Putamen (tissue), 1 donor: ENCODE measurements at regions not wholly inside any gene's neighbourhood (a gene's known extent, or its start where the extent isn't known, plus 50 kb on each side); places are given as distances from the start of the nearest gene placed in this dataset.
"Not testable (repeated sequence)": the region's sequence is repeated elsewhere in the genome, so short reads cannot be mapped to it uniquely, and the experiment has no call there.

Experiments used
- DNase-seq: peaks from one replicate; pipeline ENCODE4 v3.0.0-alpha.2; 2016; ENCODE audit warnings: low spot score

DNA sequence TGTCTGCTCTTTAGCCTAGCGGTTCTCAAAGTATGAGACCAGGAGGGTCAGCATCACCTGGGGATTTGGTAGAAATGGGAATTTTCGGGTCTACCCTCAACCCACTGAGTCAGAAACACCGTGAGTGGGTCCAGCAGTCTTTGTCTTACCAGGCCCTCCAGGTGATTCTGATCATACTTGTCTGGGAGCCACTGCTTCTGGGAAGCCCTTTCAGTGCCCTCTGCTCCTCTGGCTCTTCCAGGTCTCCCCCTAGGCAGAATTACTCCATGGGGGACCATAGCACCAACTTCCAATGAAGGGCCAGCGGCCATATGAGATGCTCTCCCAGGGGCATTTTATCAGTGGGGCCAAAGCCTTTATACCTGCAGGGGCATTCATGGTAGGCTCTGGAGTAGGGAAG is 81.0 kb upstream of the ETV3 start:
- no peak for DNase-seq

- DNase-seq = no peak
Observed at GRCh38 chr1:157218671-157219070, 80.5 kb upstream of the ETV3 start.

GRCh38 chr1:157217486-157217885 is 79.3 kb upstream of the ETV3 start:
- DNase-seq = no peak

GRCh38 chr1:157213836-157214235 is 75.6 kb upstream of the ETV3 start:
- DNase-seq = no peak

DNA sequence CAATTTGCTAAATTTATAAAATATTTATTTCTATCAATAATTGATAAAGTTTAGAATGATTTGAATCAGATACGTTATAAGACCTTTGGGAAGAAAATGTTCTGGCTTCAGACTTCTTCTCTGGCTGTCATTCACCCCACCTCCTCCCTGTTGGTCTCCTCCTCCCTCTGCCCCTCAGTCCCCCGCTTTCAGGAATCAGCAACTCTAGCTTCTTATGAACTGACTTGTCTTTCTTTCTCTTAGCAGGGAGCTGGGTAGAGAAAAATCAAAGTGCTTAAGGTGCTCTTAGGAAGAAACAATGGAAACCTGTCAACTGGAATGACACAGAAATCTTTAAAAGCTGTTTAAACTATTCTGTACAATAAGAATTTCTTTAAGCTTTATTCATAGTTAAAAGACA is 71.3 kb upstream of the ETV3 start:
- no peak for DNase-seq

DNA sequence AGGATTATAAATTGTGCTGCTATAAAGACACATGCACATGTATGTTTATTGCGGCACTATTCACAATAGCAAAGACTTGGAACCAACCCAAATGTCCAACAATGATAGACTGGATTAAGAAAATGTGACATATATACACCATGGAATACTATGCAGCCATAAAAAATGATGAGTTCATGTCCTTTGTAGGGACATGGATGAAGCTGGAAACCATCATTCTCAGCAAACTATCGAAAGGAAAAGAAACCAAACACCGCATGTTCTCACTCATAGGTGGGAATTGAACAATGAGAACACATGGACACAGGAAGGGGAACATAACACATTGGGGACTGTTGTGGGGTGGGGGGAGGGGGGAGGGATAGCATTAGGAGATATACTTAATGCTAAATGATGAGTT is 67.8 kb upstream of the ETV3 start:
- not testable (repeated sequence) for DNase-seq

DNA sequence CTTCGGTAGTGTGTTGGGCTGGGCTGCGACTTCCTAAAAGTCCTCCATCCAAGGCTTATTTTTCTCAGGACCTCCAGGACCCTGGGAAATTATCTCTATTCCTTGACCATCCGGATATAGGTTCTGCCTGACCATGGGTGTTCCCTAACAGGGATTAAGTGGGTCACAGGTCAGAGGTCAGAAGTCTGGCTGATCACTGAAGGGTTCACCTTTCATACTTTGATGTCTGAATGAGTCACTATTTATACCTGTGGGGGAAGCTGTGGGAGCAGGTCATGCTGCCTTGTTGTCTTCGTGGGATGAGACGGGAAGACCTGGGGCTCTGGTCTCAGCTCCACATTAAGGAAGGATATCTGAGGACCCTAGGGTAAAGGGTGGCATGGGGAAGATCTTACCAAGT is 65.0 kb upstream of the ETV3 start:
- DNase-seq = no peak

GRCh38 chr1:157202331-157202730 is 64.1 kb upstream of the ETV3 start:
- no peak for DNase-seq

DNA sequence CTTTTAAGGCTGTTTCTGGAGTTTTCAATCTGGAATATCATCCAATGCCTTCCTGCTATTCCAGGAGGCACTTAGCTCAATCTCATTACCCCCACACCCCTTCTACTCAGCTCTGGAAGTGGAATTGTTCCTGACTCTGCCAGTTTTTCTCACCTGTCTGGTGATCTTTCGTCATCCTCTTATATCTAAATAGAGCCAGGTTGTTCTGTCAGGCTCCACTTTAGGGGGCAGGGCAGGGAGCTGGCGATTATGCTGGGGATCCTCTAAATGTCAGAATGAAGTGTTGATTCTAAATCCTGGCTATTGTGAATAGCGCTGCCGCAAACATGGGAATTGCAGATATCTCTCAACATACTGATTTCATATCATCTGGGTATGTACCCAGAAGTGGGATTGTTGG is 63.6 kb upstream of the ETV3 start:
- DNase-seq = no peak

- no peak for DNase-seq
Observed at GRCh38 chr1:157200451-157200850, 62.3 kb upstream of the ETV3 start.

GRCh38 chr1:157199421-157199755 is 61.2 kb upstream of the ETV3 start:
- no peak for DNase-seq

DNA sequence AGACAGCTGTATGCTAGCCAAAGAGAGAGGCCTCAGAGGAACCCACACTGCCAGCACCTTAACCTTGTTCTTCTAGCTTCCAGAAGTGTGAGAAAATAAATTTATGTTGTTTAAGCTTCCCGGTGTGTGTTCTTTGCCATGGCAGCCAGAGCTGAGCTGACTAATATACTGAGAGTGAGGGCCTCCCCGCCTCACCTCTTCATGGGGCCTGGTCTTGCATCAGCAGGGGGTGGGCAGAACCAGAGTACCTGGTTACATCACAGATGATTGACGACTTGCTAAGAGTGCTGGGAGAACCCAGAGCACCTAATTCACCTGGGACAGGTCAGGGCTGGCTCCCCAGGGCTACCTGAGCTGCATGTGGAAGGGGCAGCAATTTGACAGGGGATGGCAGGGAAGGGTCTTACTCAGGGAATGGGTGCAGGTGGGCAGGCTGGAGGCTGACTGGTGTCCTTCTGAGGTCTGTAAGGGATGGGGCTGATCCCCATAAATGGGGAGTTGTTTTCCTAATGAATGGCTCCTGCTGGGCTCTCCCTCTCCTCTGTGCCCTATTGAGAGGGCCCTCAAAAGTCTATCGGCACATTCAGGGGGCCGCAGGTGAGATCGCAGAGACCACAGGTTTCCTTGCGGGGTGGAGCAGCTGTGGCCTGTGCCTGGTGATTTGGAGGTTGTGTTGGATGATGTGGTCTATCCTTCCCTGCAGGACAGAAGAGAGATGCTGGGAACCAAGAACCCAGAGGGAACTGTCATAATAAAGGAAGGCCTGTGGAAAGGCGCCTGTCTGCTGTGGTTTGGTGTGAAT is 60.6 kb upstream of the ETV3 start:
- no peak for DNase-seq

DNA sequence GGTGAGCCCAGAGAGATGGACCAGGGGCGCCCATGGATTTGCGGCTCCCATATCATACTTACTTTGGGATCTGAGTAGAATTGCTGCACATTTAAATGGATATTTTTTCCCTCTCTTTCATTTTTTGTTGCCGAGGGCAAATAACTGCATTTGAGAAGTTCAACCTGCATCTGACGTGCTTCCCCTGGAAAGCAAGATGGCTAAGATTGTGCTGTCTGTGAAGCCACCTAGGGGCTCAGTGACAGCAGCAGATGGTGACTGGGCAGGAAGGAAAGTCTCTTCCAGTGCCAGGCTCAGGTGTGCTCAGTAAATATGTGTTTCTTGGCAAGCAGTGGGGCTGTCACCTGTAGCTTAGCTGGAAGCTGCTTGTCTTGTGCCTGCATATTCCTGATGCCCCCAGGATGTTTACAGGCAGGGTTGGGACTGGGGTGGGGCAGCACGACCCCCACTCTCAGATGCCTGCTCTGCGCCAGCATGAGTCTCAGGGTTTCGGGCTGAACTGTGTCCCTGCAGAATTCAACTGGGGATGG is 59.8 kb upstream of the ETV3 start:
- no peak for DNase-seq

DNA sequence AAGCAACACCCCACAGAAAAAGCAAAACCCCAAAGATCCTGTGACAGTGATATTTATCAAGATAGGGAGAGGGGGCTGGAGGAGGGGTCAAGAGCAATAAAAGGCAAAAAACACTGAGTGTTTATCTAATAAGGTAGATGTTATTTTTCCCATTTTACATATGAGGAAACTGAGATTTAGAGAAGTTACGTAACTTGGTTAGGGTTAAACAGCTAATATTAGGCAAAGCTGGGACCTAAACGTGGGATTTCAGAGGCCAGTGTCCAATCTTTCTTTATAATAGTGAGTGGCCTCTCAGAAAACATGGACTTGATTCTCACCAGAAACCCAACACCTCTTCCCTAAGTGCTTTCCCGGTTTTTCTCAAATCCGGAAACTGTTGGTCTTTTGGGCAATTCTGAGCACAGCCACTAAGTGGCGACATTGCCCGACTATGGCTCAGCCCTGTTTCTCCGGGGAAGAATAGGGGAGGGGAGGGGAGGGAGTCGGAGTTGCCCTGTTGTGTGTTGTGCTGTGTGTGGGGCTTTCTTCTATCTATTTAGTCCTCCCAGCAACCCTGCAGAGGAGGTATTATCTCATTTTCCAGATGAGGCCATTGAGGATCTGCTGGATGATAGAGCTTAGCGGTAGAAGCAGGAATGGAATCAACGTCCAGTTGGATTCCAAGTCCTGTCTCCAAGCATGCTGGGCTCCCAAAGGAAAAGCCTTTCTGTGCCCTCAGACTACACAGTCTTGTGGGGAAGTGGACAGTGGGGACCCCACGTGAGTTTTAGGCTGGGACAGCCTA is 58.7 kb upstream of the ETV3 start:
- DNase-seq = not testable (repeated sequence)

DNA sequence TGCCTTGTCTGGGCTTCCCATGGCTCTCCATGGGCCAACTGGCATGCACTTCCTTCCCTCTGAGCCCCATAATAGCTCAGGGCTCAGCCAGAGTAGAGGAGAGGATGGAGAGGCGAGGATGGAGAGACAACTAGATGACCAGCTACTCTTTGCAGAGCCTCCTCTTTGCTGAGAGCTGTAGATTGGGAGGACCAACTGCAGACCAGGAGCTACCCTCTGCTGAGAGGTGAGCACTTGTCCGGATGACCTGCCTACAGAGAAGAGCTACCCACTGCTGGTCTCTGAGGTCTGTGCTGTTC is 58.0 kb upstream of the ETV3 start:
- DNase-seq = no peak

- no peak for DNase-seq
Observed at GRCh38 chr1:157195521-157196244, 57.5 kb upstream of the ETV3 start.

DNA sequence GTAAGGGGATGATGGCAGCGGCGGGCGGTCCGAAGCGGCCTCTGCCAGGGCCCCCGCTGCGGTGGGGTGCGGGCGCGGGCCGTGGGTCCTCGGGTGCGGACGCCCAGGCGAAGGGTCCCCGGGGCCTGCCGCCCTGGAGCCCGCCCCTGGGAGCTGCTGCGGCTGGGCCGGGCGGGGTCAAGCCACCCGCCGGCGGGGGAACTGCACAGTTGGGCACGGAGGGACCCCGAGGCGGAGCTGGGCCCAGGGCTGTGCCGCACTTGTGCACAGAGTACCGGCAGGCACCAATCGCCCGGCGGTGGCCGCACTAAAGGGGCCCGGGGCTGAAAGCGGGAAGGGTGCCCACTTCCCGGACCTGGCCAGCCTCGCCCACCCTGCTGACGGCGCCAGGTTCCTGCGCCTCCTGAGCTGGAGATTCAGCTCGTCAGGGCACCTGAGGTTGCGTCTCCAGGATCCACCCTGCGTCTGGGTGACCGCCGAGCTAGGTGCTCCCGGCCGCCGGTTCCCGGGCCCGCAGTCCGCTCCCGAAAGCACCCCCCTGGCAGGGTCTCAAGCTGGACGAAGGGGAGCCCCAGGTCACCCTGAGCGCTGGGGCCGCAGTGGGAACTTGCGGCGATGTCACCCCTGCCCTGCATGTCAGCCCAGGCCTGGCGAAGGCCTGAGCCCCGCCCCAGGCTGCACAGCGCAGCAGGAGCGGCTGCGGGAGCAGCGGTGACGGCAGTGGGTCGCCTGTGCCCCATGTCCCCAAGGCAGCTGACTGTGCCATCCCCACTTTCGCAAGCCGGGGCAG is 56.7 kb upstream of the ETV3 start:
- DNase-seq = no peak

GRCh38 chr1:157193702-157194391 is 55.7 kb upstream of the ETV3 start:
- DNase-seq = peak; percentile 34

- no peak for DNase-seq
Observed at GRCh38 chr1:157193219-157193618, 55.0 kb upstream of the ETV3 start.

DNA sequence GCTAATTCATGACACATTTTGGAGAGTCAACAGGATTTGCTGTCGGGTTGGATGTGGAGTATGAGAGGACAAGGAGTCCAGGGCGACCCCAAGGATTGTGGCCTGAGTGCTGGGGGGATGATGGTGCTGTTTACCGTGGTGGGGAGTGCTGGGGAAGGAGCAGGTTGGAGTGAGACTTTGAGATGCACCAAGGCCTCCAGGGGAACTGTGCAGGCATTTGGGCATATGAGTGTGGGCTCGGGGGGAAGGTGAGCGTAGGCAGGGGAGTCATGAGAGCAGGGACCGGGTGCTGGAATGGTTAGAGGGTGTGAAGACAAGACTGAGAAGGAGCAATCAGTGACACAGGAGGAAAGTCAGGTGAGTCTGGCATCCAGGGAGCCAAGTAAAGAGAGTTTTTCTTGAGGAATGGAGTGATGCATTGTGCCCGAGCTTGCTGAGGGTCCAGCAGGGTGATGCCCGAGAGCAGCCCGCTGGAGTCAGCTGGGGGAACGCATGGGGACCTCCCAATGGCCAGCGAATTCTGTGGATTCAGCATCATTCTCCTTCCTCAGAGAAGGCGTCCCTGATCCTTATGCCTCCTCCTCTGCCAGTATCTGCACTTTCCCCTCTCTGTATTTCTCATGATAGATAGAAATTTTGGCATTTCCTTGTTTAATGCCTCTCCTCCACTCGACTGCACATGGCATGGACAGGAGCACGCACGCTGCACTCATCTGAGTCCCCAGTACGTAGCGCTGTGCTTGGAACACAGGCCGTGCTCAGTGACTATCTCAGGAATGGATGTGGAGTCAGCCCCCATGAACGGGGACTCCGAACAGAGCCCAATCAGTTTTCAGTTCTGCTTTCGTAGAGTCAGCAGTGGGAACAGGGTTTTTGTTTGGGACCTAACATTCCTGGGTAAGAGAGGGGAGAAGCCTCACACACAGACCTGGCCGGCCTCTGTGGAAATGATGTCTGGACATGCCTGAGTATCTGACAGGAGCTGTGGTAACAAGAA is 52.1 kb upstream of the ETV3 start:
- no peak for DNase-seq
